Esophagus mucosa (tissue), 1 donor: ENCODE measurements at regions not wholly inside any gene's neighbourhood (a gene's known extent, or its start where the extent isn't known, plus 50 kb on each side); places are given as distances from the start of the nearest gene placed in this dataset.
"Not testable (repeated sequence)": the region's sequence is repeated elsewhere in the genome, so short reads cannot be mapped to it uniquely, and the experiment has no call there.

Experiments used
- ATAC-seq: fragments of 200-7000 bp; cut with Tn5 transposase; one replicate; pipeline ENCODE4 v1.9.1; 2020
- donor health status: DM: yes; HTN: yes; CAD: no.

DNA sequence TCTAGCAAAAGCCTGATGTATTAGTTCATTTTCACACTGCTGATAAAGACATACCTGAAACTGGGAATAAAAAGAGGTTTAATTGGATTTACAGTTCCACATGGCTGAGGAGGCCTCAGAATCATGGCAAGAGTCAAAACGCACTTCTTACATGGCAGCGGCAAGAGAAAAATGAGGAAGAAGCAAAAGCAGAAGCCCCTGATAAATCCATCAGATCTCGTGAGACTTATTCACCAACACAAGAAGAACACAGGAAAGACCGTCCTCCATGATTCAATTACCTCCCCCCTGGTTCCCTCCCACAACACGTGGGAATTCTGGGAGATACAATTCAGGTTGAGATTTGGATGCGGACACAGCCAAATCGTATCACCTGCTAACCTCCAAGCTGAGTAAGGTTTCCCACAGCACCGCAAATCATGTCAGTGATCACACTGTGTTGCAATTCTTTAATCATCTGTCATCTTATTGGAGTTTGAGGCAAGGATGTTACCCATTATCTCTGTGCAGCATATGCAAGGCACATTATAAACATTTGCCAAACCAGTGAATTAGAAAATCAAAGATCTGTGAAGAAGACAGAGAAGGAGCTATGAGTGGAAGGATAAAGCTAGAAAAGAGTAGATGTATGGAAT, 128.5 kb downstream of the ZNF281 start:
- ATAC-seq: no peak

DNA sequence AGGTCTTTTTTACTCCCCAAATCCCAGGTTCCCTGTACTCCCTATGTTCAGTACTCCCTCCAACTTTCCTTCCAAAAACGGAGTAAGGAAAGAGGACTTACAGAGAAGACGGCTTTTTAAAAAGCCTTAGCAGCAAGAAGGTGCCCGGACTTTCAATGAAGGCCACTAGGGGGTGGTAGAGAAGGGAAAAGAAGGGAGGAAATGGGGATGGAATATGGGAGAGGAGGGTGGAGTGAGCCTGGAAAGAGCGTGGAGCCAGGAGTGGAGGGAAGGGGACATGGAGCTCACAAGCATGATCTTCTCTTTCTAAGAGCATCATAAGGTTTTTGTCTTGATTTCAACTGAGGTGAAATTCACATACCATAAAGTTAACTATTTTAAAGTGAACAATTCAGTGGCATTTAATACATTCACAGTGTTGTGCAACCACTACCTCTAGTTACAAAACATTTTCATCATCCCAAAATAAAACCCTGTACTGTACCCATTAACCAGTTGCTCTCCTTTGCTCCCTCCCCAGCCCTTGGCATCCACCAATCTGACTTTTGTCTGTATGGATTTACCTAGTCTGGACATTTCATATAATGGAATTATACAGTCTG, 129.9 kb downstream of the ZNF281 start:
- peak; percentile 59 for ATAC-seq

DNA sequence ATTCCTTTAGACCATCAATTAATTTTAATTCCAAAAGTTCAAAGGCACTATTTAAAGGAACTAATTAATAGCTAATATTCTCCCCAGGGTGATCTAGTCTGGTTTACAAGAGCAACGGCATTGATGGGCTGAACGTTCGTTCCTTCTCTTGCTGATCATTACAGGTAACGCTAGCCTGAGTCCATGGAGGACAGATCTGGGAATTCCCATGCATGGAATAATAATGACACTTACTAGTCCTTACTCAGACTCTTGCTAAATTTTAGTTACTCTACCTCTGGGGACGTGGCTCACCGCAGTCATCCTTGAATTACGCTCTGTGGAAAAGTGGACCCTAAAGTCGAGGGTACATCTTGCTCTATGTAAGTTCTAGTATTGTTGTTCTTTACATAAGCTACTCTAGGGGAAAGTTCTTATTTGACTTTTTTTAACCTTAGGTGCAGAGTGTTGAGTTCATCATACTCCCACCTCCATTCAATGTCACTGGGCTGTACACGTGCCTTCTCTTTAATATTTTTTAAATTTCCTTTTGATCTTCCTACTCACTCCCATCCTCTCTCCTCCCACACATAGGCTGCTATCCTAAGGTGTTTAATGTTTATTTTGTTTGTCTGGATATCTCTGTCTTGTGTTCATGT, 133.9 kb downstream of the ZNF281 start:
- ATAC-seq: no peak

DNA sequence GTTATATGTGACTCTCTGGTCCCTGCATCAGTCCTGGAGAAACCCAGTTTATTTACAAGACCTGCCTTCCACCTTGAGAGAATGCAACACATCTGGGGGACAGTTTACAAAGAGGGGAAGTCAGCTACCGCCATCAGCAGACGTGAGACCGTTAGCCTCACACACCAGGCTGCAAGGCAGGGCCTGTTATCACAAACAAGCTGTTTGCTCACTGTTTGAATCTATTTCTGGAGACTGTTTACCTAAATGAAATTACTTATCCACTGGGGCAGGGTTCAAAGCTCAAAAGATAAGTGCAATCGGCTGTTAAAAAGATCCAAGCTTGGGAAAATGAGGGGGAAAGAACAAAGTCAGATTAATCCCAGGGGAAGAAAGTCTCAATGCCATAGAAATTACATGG, 134.4 kb downstream of the ZNF281 start:
- ATAC-seq: no peak

- ATAC-seq: no peak
Observed at GRCh38 chr1:200274116-200274515, 135.7 kb downstream of the ZNF281 start.

GRCh38 chr1:200272481-200273068, 137.3 kb downstream of the ZNF281 start:
- no peak for ATAC-seq

DNA sequence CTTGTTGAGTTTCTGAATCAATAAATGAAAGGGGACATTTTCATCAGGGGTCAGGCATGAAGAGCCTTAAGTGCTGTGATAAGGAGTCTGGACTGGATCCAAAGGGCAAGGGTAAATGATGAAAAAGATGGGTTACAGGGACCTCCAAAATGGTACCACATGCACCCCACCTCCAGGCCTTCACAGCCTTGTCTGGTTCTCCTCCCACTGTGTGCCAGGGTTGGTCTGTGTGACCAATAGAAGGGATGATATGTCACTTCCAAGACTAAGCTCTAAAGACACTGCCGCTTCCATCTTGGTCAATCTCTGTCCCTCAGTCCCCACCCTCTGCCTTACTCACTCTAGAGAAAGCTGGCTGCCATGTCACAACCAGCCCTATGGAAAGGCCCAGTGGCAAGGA, 140.6 kb downstream of the ZNF281 start:
- ATAC-seq: no peak

DNA sequence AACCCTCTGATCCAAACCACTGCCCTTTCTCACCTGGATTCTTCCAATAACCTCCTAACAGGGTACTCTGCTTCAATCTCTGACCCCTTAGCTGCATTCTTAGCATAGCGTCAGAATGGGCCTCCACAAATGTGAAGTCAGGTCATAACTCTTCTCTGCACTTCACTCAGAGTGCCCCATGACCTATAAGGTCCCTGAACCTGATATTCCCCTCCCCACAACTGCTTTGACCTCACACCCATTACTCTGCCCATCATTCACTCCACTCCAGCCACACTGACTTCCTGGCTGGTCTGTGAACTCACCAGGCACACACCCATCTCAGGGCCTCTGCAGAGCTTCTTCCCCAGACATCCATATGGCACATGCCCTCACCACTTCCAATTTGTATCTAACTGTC, 141.9 kb downstream of the ZNF281 start:
- no peak for ATAC-seq

DNA sequence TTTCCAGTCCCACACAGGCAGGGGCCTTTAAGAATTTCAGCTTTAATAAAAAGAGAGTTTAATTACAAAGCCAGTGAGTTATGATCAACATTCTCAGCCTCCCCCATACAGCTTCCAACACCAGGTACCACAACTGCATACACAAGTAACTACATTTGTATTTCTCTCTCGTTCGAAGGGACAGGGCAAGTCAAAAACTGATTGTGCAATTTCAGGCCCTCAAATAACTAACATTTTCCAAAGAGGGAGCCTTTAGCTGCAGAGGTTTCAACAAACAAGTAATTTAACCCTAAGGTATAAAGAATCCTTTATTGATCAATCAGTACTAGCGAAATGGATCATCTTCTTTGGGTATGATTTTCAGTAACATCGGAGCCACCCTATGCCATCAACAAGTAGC, 142.4 kb downstream of the ZNF281 start:
- ATAC-seq: no peak

GRCh38 chr1:200266871-200267270, 143.0 kb downstream of the ZNF281 start:
- no peak for ATAC-seq

DNA sequence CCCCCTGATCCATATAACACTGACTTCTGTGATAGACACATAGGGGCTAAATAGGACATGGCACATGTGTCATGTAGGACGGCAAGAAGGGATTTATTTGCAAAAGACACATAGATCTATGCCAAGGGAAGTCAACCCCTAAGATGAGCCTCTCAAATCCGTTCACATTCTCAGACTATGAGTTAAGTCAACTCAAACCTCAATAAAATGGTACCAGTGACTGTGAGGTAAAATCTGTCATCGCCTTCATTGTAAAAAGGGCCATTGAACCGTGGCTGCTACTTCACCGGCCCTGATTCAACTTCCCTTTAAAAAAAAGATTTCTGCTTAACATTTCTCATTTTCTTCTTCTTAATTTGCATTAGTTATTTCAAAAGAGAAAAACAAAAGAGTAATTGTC, 144.0 kb downstream of the ZNF281 start:
- no peak for ATAC-seq

DNA sequence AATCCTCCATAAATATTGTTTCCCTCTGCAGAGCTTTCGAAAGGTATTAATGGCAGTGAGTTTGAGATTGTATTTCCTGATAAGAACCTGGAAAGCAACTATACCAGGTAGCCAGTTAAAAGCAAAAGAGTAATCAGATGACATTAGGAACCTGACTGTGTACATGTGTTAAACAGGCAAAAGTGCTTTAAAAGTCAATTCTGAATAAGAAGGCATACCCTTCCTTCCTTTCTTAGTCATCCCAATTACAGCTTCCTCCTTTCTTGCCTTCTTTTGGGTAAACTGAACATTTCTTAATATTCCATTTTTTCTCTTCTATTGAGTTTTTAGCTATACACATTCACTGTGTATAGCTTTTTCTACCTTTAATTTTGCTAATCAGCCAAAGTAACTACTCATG, 144.7 kb downstream of the ZNF281 start:
- ATAC-seq: no peak

DNA sequence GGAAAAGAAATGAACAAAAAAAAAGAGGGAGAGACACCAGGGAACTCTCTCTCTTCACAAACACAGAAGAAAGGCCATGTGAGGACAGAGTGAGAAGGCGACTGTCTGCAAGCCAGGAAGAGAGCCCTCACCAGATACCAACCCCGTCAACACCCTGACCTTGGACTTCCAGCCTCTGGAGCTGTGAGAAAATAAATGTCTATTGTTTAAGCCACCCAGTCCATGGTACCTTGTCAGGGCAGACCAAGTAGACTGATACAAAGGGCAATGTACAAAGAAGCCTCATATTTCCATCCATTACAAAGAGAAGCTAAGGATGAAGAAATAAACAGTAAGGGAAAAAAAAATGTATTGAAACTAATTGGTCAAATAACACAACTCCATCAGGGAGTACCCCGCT, 146.6 kb downstream of the ZNF281 start:
- no peak for ATAC-seq

DNA sequence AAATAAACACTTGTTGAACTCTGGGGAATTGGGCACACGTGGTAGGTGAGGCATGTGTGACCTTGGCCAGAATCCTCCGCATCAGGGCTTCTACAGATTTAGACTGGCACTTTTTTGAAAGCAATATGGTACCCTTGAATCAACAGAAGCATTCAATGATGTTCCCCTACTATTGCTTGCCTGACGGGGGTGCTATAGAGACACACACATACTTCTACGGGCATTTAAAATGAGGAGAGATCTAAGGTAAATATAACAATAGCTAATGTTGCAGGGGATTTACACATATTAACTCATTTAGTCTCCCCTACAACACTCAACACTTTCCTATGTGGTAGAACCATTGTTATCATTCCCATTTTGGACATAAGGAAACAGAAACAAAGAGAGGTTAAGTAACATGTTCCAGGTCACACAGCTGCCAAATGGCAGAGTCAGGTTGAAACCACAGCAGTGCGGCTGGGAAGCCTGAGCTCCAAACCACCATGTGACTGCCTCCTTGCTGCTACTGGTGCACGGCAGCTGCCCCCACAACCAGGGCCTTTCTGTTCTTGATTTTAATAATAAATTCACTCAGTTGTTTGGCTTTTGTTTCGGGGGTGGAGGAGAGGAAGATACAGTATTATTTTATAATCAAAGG, 147.4 kb downstream of the ZNF281 start:
- ATAC-seq: no peak

- ATAC-seq: no peak
Observed at GRCh38 chr1:200260597-200261335, 149.1 kb downstream of the ZNF281 start.

DNA sequence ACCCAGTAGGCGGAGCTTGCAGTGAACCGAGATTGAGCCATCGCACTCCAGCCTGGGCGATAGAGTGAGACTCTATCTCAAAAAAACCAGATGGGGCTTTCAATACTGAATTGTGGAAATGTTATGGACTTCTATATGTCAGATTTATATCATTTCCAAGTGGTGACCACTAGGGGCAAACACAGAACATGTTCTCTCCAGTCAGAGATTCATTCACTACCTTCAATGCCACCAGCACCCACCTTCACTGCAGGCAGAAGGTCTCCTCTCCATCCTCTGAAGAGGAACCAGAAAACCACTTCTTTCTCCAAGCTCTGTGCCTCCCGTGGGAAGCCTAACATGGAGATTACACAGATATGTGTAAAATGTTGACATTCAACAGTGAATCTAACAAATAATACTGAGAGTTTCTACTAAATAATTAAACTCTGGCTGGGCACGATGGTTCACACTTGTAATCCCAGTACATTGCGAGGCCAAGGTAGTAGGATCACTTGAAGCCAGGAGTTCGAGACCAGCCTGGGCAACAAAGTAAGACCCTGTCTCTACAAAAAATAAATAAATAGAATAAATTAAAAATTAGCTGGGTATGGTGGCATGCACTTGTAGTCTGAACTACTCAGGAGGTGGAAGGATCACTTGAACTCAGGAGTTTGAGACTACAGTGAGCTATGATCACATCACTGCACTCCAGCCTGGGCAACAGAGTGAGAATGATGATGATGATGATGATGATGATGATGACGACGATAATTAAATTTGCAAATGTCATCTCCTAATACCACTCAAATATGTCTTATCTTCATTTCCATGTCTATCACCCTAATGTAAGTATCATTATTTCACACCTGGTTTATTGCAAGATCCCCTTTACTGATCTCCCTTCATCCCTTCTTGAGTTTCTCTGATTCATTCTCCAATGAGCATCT, 151.1 kb downstream of the ZNF281 start:
- no peak for ATAC-seq

DNA sequence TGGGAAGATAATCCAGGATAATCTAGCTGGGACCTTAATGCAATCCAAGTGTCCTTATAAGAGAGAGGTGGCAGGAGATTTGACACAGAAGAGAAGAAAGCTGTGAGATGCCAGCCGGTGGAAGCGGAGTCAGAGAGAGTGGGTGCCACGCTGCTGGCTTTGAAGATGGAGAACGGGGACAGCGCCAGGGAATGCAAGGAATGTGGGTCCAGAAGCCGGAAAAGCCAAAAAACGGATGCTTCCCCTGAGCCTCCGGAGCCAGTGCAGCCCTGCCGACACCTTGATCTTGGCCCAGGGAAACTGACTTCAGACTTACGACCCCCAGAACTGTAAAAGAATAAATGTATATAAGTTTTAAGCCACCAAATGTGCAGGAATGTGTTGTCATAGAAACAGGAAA, 152.6 kb downstream of the ZNF281 start:
- no peak for ATAC-seq

GRCh38 chr1:200254602-200255001, 155.2 kb downstream of the ZNF281 start:
- not testable (repeated sequence) for ATAC-seq

GRCh38 chr1:200253774-200254495, 155.9 kb downstream of the ZNF281 start:
- ATAC-seq: no peak

- ATAC-seq: no peak
Observed at GRCh38 chr1:200252531-200252930, 157.3 kb downstream of the ZNF281 start.

GRCh38 chr1:200250469-200250868, 159.4 kb downstream of the ZNF281 start:
- no peak for ATAC-seq
